GM23338 (cell line): ENCODE measurements at regions not wholly inside any gene's neighbourhood (a gene's known extent, or its start where the extent isn't known, plus 50 kb on each side); places are given as distances from the start of the nearest gene placed in this dataset.

Source experiments
- ATAC-seq: fragments of 200-7000 bp; cut with Tn5 transposase; 3 replicates; pipeline ENCODE4 v1.9.1; 2020
- DNase-seq: peaks from one replicate; pipeline ENCODE4 v3.0.0-alpha.2; 2015; ENCODE audit warnings: low spot score
- H2AFZ ChIP-seq: fragments of 200-600 bp; sonication (generic); 2 replicates; pipeline ENCODE4 v1.8.0; 2016; ENCODE audit warnings: antibody characterized with exemption, mild to moderate bottlenecking, moderate library complexity
- H3F3A ChIP-seq: fragments of 200-600 bp; sonication (generic); replicated peaks from 2 replicates; pipeline ENCODE4 v1.8.0; 2017; ENCODE audit warnings: antibody characterized with exemption, mixed run types, low read depth
- H3K27ac ChIP-seq: fragments of 200-600 bp; sonication (generic); 2 replicates; pipeline ENCODE4 v1.6.1; 2016; ENCODE audit warnings: low read depth
- H3K27me3 ChIP-seq: fragments of 200-600 bp; sonication (generic); 2 replicates; pipeline ENCODE4 v1.8.0; 2016; ENCODE audit warnings: mild to moderate bottlenecking, mixed run types, moderate library complexity; ENCODE audit not compliant: insufficient read depth
- H3K36me3 ChIP-seq: fragments of 200-600 bp; sonication (generic); 2 replicates; pipeline ENCODE4 v1.8.0; 2016; ENCODE audit warnings: mild to moderate bottlenecking; ENCODE audit not compliant: insufficient read depth
- H3K4me1 ChIP-seq: fragments of 200-600 bp; sonication (generic); 2 replicates; pipeline ENCODE4 v1.8.0; 2016; ENCODE audit warnings: mild to moderate bottlenecking, moderate library complexity; ENCODE audit not compliant: insufficient read depth
- H3K4me2 ChIP-seq: fragments of 200-600 bp; sonication (generic); 2 replicates; pipeline ENCODE4 v1.7.1; 2017; ENCODE audit warnings: mixed run types
- H3K4me3 ChIP-seq: fragments of 200-600 bp; sonication (generic); 2 replicates; pipeline ENCODE4 v1.6.1; 2016; ENCODE audit warnings: mixed run types
- H3K79me2 ChIP-seq: fragments of 200-600 bp; sonication (generic); replicated peaks from 2 replicates; pipeline ENCODE4 v1.8.0; 2017; ENCODE audit warnings: mild to moderate bottlenecking; ENCODE audit not compliant: insufficient read depth
- H3K9me2 ChIP-seq: fragments of 200-600 bp; sonication (generic); 2 replicates; pipeline ENCODE4 v1.8.0; 2017; ENCODE audit not compliant: insufficient read depth
- H4K20me1 ChIP-seq: fragments of 200-600 bp; sonication (generic); replicated peaks from 2 replicates; pipeline ENCODE4 v1.8.0; 2017; ENCODE audit warnings: mild to moderate bottlenecking; ENCODE audit not compliant: insufficient read depth
- H3K27ac Mint-ChIP-seq: 2 replicates; pipeline ENCODE4 v1.8.0; 2020; ENCODE audit warnings: inconsistent platforms, mild to moderate bottlenecking, moderate library complexity, mixed read lengths
- H3K27me3 Mint-ChIP-seq: 3 replicates; pipeline ENCODE4 v1.8.0; 2022; ENCODE audit warnings: low read depth, mild to moderate bottlenecking, moderate library complexity, mixed read lengths, inconsistent platforms; ENCODE audit not compliant: insufficient read depth, poor library complexity
- H3K36me3 Mint-ChIP-seq: 3 replicates; pipeline ENCODE4 v1.8.0; 2021; ENCODE audit warnings: low read depth, mild to moderate bottlenecking, inconsistent platforms, moderate library complexity, mixed read lengths
- H3K4me1 Mint-ChIP-seq: 3 replicates; pipeline ENCODE4 v1.8.0; 2020; ENCODE audit warnings: mild to moderate bottlenecking, inconsistent platforms, mixed read lengths
- H3K4me3 Mint-ChIP-seq: 3 replicates; pipeline ENCODE4 v1.8.0; 2021; ENCODE audit warnings: moderate library complexity, mild to moderate bottlenecking, inconsistent platforms, mixed read lengths
- H3K9me3 Mint-ChIP-seq: 3 replicates; pipeline ENCODE4 v1.8.0; 2020; ENCODE audit warnings: moderate library complexity, mild to moderate bottlenecking, inconsistent platforms, mixed read lengths
- CREB1 ChIP-seq: fragments of 250-450 bp; sonication (Bioruptor Pico); IDR thresholded peaks from 2 replicates; pipeline ENCODE4 v1.5.0; 2020; ENCODE audit warnings: low read depth, mild to moderate bottlenecking, moderate library complexity
- EZH2 ChIP-seq: fragments of 200-600 bp; sonication (generic); IDR thresholded peaks from one replicate; pipeline ENCODE4 v1.8.0; 2017; ENCODE audit warnings: antibody characterized with exemption, mild to moderate bottlenecking, low read depth; ENCODE audit not compliant: unreplicated experiment
- JUNB ChIP-seq: IDR thresholded peaks from one replicate; pipeline ENCODE4 v1.6.1; 2016; ENCODE audit warnings: antibody characterized with exemption; ENCODE audit not compliant: unreplicated experiment
- POLR2AphosphoS5 ChIP-seq: IDR thresholded peaks from 2 replicates; pipeline ENCODE4 v1.6.1; 2016; ENCODE audit warnings: antibody characterized with exemption, low read depth
- ZNF114 ChIP-seq: fragments of 250-450 bp; sonication (Bioruptor Pico); IDR thresholded peaks from 2 replicates; pipeline ENCODE4 v1.5.0; 2020; ENCODE audit warnings: mild to moderate bottlenecking, moderate library complexity
- TF ChIP-seq, protein P1 (sequence below), 2 experiments: fragments of 200-600 bp in 1 of 2; sonication (generic) in 1 of 2; conservative IDR thresholded peaks; 2 replicates each; pipeline versions ENCODE4 v1.5.1 to v1.6.1; 2016 to 2017; ENCODE audit warnings: antibody characterized with exemption in 2 of 2, low read depth in 2 of 2, mild to moderate bottlenecking in 2 of 2, moderate library complexity in 1 of 2
- TF ChIP-seq, protein P2 (sequence below): IDR thresholded peaks from 2 replicates; pipeline ENCODE4 v1.6.1; 2016; ENCODE audit warnings: antibody characterized with exemption
- TF ChIP-seq, protein P3 (sequence below): fragments of 250-450 bp; sonication (Bioruptor Pico); IDR thresholded peaks from 2 replicates; pipeline ENCODE4 v1.5.0; 2020; ENCODE audit warnings: mild to moderate bottlenecking, moderate library complexity
- TF ChIP-seq, protein P4 (sequence below): IDR thresholded peaks from one replicate; pipeline ENCODE4 v1.6.1; 2018; ENCODE audit warnings: antibody characterized with exemption; ENCODE audit not compliant: unreplicated experiment

DNA sequence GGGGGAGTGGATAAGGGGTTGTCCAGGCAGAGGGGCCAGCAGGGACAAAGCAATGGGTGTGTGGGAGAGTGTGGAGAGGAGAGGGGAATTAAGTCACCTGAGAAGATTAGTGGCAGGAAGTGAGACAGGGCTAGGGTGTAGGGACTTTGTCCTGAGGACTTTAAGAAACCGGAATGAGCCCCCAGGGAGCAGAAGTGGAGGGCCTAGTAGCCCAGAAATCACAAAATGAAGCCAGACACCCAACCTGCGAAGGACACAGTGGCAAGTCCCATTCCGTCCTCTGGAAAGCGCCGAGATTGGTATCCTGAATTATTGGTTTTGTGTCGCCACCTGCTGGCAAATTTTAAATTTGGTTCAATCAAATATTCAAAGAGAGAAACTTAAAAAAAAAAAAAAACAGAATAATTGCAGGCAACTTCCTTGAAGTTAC lies 78.0 kb upstream of the SLC25A36 start:
- Histone ChIP-seq H3K4me3 (no peak overlapping the region), H2AFZ (peak overlapping the region; percentile 90; the same call in 1 of the 2 replicates), H4K20me1 (no peaks in the 10 kb centered on the region), H3K4me2 (no peak overlapping the region), H3K4me1 (peaks cover 10% of the 10 kb centered on the region; the same call in 1 of the 2 replicates), H3F3A (no peaks in the 10 kb centered on the region), H3K9me2 (no peaks in the 10 kb centered on the region), H3K79me2 (no peaks in the 10 kb centered on the region), H3K36me3 (no peaks in the 10 kb centered on the region), H3K27me3 (no peaks in the 10 kb centered on the region), H3K27ac (no peak overlapping the region)
- ATAC-seq (peak; percentile 89), DNase-seq (peak; percentile 87)
- peaks cover 5% of the 10 kb centered on the region; the same call in 1 of the 3 replicates for H3K4me1 Mint-ChIP-seq
- H3K27ac Mint-ChIP-seq: no peak overlapping the region
- no peaks in the 10 kb centered on the region for H3K36me3 Mint-ChIP-seq
- H3K4me3 Mint-ChIP-seq: no peak overlapping the region
- no peaks in the 10 kb centered on the region; the same call in 2 of the 3 replicates for H3K9me3 Mint-ChIP-seq
- TF ChIP-seq CREB1 (CRISPR knock-in tag): no peak
- no peak for TF ChIP-seq JUNB
- no peak for TF ChIP-seq EZH2
- no peak for TF ChIP-seq POLR2AphosphoS5
- TF ChIP-seq, protein P1, sequence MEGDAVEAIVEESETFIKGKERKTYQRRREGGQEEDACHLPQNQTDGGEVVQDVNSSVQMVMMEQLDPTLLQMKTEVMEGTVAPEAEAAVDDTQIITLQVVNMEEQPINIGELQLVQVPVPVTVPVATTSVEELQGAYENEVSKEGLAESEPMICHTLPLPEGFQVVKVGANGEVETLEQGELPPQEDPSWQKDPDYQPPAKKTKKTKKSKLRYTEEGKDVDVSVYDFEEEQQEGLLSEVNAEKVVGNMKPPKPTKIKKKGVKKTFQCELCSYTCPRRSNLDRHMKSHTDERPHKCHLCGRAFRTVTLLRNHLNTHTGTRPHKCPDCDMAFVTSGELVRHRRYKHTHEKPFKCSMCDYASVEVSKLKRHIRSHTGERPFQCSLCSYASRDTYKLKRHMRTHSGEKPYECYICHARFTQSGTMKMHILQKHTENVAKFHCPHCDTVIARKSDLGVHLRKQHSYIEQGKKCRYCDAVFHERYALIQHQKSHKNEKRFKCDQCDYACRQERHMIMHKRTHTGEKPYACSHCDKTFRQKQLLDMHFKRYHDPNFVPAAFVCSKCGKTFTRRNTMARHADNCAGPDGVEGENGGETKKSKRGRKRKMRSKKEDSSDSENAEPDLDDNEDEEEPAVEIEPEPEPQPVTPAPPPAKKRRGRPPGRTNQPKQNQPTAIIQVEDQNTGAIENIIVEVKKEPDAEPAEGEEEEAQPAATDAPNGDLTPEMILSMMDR (conservative IDR thresholded peaks at IDR 0.05; ENCODE audit: low read depth in 2 of 2): peak; percentile 67 to 71
- TF ChIP-seq, protein P2, sequence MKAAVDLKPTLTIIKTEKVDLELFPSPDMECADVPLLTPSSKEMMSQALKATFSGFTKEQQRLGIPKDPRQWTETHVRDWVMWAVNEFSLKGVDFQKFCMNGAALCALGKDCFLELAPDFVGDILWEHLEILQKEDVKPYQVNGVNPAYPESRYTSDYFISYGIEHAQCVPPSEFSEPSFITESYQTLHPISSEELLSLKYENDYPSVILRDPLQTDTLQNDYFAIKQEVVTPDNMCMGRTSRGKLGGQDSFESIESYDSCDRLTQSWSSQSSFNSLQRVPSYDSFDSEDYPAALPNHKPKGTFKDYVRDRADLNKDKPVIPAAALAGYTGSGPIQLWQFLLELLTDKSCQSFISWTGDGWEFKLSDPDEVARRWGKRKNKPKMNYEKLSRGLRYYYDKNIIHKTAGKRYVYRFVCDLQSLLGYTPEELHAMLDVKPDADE: no peak
- TF ChIP-seq, protein P3, sequence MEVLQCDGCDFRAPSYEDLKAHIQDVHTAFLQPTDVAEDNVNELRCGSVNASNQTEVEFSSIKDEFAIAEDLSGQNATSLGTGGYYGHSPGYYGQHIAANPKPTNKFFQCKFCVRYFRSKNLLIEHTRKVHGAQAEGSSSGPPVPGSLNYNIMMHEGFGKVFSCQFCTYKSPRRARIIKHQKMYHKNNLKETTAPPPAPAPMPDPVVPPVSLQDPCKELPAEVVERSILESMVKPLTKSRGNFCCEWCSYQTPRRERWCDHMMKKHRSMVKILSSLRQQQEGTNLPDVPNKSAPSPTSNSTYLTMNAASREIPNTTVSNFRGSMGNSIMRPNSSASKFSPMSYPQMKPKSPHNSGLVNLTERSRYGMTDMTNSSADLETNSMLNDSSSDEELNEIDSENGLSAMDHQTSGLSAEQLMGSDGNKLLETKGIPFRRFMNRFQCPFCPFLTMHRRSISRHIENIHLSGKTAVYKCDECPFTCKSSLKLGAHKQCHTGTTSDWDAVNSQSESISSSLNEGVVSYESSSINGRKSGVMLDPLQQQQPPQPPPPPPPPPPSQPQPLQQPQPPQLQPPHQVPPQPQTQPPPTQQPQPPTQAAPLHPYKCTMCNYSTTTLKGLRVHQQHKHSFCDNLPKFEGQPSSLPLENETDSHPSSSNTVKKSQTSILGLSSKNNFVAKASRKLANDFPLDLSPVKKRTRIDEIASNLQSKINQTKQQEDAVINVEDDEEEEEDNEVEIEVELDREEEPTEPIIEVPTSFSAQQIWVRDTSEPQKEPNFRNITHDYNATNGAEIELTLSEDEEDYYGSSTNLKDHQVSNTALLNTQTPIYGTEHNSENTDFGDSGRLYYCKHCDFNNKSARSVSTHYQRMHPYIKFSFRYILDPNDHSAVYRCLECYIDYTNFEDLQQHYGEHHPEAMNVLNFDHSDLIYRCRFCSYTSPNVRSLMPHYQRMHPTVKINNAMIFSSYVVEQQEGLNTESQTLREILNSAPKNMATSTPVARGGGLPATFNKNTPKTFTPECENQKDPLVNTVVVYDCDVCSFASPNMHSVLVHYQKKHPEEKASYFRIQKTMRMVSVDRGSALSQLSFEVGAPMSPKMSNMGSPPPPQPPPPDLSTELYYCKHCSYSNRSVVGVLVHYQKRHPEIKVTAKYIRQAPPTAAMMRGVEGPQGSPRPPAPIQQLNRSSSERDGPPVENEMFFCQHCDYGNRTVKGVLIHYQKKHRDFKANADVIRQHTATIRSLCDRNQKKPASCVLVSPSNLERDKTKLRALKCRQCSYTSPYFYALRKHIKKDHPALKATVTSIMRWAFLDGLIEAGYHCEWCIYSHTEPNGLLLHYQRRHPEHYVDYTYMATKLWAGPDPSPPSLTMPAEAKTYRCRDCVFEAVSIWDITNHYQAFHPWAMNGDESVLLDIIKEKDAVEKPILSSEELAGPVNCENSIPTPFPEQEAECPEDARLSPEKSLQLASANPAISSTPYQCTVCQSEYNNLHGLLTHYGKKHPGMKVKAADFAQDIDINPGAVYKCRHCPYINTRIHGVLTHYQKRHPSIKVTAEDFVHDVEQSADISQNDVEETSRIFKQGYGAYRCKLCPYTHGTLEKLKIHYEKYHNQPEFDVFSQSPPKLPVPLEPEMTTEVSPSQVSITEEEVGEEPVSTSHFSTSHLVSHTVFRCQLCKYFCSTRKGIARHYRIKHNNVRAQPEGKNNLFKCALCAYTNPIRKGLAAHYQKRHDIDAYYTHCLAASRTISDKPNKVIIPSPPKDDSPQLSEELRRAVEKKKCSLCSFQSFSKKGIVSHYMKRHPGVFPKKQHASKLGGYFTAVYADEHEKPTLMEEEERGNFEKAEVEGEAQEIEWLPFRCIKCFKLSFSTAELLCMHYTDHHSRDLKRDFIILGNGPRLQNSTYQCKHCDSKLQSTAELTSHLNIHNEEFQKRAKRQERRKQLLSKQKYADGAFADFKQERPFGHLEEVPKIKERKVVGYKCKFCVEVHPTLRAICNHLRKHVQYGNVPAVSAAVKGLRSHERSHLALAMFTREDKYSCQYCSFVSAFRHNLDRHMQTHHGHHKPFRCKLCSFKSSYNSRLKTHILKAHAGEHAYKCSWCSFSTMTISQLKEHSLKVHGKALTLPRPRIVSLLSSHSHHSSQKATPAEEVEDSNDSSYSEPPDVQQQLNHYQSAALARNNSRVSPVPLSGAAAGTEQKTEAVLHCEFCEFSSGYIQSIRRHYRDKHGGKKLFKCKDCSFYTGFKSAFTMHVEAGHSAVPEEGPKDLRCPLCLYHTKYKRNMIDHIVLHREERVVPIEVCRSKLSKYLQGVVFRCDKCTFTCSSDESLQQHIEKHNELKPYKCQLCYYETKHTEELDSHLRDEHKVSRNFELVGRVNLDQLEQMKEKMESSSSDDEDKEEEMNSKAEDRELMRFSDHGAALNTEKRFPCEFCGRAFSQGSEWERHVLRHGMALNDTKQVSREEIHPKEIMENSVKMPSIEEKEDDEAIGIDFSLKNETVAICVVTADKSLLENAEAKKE (CRISPR knock-in tag): no peak
- TF ChIP-seq ZNF114 (CRISPR knock-in tag): no peak
- TF ChIP-seq, protein P4, sequence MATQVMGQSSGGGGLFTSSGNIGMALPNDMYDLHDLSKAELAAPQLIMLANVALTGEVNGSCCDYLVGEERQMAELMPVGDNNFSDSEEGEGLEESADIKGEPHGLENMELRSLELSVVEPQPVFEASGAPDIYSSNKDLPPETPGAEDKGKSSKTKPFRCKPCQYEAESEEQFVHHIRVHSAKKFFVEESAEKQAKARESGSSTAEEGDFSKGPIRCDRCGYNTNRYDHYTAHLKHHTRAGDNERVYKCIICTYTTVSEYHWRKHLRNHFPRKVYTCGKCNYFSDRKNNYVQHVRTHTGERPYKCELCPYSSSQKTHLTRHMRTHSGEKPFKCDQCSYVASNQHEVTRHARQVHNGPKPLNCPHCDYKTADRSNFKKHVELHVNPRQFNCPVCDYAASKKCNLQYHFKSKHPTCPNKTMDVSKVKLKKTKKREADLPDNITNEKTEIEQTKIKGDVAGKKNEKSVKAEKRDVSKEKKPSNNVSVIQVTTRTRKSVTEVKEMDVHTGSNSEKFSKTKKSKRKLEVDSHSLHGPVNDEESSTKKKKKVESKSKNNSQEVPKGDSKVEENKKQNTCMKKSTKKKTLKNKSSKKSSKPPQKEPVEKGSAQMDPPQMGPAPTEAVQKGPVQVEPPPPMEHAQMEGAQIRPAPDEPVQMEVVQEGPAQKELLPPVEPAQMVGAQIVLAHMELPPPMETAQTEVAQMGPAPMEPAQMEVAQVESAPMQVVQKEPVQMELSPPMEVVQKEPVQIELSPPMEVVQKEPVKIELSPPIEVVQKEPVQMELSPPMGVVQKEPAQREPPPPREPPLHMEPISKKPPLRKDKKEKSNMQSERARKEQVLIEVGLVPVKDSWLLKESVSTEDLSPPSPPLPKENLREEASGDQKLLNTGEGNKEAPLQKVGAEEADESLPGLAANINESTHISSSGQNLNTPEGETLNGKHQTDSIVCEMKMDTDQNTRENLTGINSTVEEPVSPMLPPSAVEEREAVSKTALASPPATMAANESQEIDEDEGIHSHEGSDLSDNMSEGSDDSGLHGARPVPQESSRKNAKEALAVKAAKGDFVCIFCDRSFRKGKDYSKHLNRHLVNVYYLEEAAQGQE: no peak
- peaks cover 3% of the 10 kb centered on the region for H3K27me3 Mint-ChIP-seq
